HCT116 (cell line): ENCODE measurements at regions not wholly inside any gene's neighbourhood (a gene's known extent, or its start where the extent isn't known, plus 50 kb on each side); places are given as distances from the start of the nearest gene placed in this dataset.

ENCODE experiments used
- ATAC-seq: fragments of 200-7000 bp; cut with Tn5 transposase; 2 replicates; pipeline ENCODE4 v1.9.1; 2020; ENCODE audit warnings: mild to moderate bottlenecking, moderate library complexity
- BruUV-seq: library from RNA; stranded (reverse); fragments of 400-500 nt; replicated peaks from 2 replicates; lab custom pipeline; 2021; lab: Mats Ljungman, UMichigan
- CTCF ChIA-PET: fragments of 300-600 bp; sonication (Branson Sonifier 250); formaldehyde crosslinking; loops from one replicate; lab custom pipeline; 2021; ENCODE audit warnings: antibody characterized with exemption; lab: Charles Lee
- POLR2A ChIA-PET: fragments of 300-600, 350-600 bp; sonication (Branson Sonifier 250); formaldehyde crosslinking; loops from one replicate; lab custom pipeline; 2021; ENCODE audit warnings: antibody characterized with exemption; lab: Charles Lee
- RAD21 ChIA-PET, 2 experiments: fragments of 300-600 bp; sonication (Branson Sonifier 250); formaldehyde crosslinking; loops; one replicate each; lab custom pipeline; 2023; ENCODE audit warnings: low total read pairs in 2 of 2; ENCODE audit not compliant: uncharacterized antibody in 2 of 2, unreplicated experiment in 2 of 2, low non-redundant PET in 1 of 2; lab: Charles Lee
- DNase-seq: peaks from one replicate; pipeline ENCODE4 v3.0.0-alpha.2; 2010; ENCODE audit warnings: low read depth, low spot score
- H2AFZ ChIP-seq: fragments of 200-600 bp; shearing (Covaris generic), sonication (generic); 2 replicates; pipeline ENCODE4 v1.6.1; 2017; ENCODE audit warnings: low read depth, mixed run types, mixed read lengths, antibody characterized with exemption, low read length; ENCODE audit not compliant: poor library complexity, severe bottlenecking
- H3K27ac ChIP-seq: 2 replicates; pipeline ENCODE4 v1.5.1; 2012; ENCODE audit warnings: low read depth, low read length
- H3K27me3 ChIP-seq: fragments of 200-600 bp; sonication (generic); 2 replicates; pipeline ENCODE4 v1.6.1; 2016; ENCODE audit warnings: mixed run types, low read length, mixed read lengths; ENCODE audit not compliant: insufficient read depth
- H3K36me3 ChIP-seq, 2 experiments: fragments of 200-500 bp in 1 of 2; fragments of 200-600 bp in 1 of 2; sonication (Bioruptor generic) in 1 of 2; sonication (generic) in 1 of 2; 2 replicates each; pipeline versions ENCODE4 v1.5.1 to v1.6.1; 2014 to 2016; ENCODE audit warnings: low read length in 2 of 2, inconsistent platforms in 1 of 2, mixed read lengths in 1 of 2, mixed run types in 1 of 2; ENCODE audit not compliant: insufficient read depth in 2 of 2, control insufficient read depth in 1 of 2
- H3K4me1 ChIP-seq, 2 experiments: fragments of 200-600 bp in 1 of 2; sonication (generic) in 1 of 2; 2 replicates each; pipeline versions ENCODE4 v1.5.1 to v1.6.1; 2012 to 2017; ENCODE audit warnings: low read length in 2 of 2, inconsistent platforms in 1 of 2, mild to moderate bottlenecking in 1 of 2, mixed read lengths in 1 of 2, mixed run types in 1 of 2, moderate library complexity in 1 of 2; ENCODE audit not compliant: insufficient read depth in 2 of 2, control insufficient read depth in 1 of 2
- H3K4me2 ChIP-seq: fragments of 200-600 bp; sonication (generic); 2 replicates; pipeline ENCODE4 v1.6.1; 2017; ENCODE audit warnings: mixed run types, low read length, mixed read lengths
- H3K4me3 ChIP-seq, 2 experiments: fragments of 200-600 bp in 1 of 2; sonication (generic) in 1 of 2; replicated peaks in 1 of 2; 2 replicates each; pipeline ENCODE4 v1.5.1; 2011 to 2016; ENCODE audit warnings: low read length in 2 of 2, control low read depth in 1 of 2, low read depth in 1 of 2, mild to moderate bottlenecking in 1 of 2, mixed read lengths in 1 of 2, mixed run types in 1 of 2
- H3K79me2 ChIP-seq: fragments of 200-600 bp; sonication (generic); 2 replicates; pipeline ENCODE4 v1.6.1; 2017; ENCODE audit warnings: mild to moderate bottlenecking, mixed run types, low read length, moderate library complexity, mixed read lengths; ENCODE audit not compliant: insufficient read depth
- H3K9ac ChIP-seq: fragments of 200-600 bp; sonication (generic); 2 replicates; pipeline ENCODE4 v1.6.1; 2016; ENCODE audit warnings: low read length, mixed read lengths
- H3K9me2 ChIP-seq: fragments of 200-600 bp; sonication (generic), shearing (Covaris generic); 2 replicates; pipeline ENCODE4 v1.6.1; 2017; ENCODE audit warnings: mixed run types, mild to moderate bottlenecking, moderate library complexity; ENCODE audit not compliant: insufficient read depth
- H3K9me3 ChIP-seq, 2 experiments: fragments of 200-500 bp in 1 of 2; fragments of 200-600 bp in 1 of 2; sonication (Bioruptor generic) in 1 of 2; sonication (generic) in 1 of 2; 2 replicates each; pipeline ENCODE4 v1.6.1; 2014 to 2017; ENCODE audit warnings: low read length in 2 of 2, mixed read lengths in 2 of 2, inconsistent platforms in 1 of 2, low read depth in 1 of 2, mild to moderate bottlenecking in 1 of 2, mixed run types in 1 of 2, moderate library complexity in 1 of 2; ENCODE audit not compliant: control insufficient read depth in 1 of 2, insufficient read depth in 1 of 2
- H4K20me1 ChIP-seq: fragments of 200-600 bp; sonication (generic), shearing (Covaris generic); 2 replicates; pipeline ENCODE4 v1.6.1; 2017; ENCODE audit warnings: mixed run types, mild to moderate bottlenecking, moderate library complexity; ENCODE audit not compliant: insufficient read depth
- CTCF ChIP-seq, 3 experiments: fragments of 200-600 bp in 1 of 3; sonication (generic) in 1 of 3; IDR thresholded peaks in 2 of 3; conservative IDR thresholded peaks in 1 of 3; 2 replicates each; pipeline ENCODE4 v1.5.1; 2012 to 2017; ENCODE audit warnings: low read depth in 2 of 3, low read length in 2 of 3, antibody characterized with exemption in 1 of 3, borderline replicate concordance in 1 of 3, control low read depth in 1 of 3, mild to moderate bottlenecking in 1 of 3, mixed read lengths in 1 of 3, mixed run types in 1 of 3, moderate library complexity in 1 of 3; ENCODE audit not compliant: insufficient read depth in 1 of 3
- EZH2phosphoT487 ChIP-seq: fragments of 200-600 bp; IDR thresholded peaks from 2 replicates; pipeline ENCODE4 v1.6.1; 2018; ENCODE audit warnings: antibody characterized with exemption, borderline replicate concordance
- FOSL1 ChIP-seq: IDR thresholded peaks from 2 replicates; pipeline ENCODE4 v1.6.1; 2012; ENCODE audit warnings: low read depth
- JUND ChIP-seq: IDR thresholded peaks from 2 replicates; pipeline ENCODE4 v1.6.1; 2012
- POLR2A ChIP-seq: IDR thresholded peaks from 2 replicates; pipeline ENCODE4 v1.7.0; 2011; ENCODE audit warnings: borderline replicate concordance; ENCODE audit not compliant: insufficient read depth, insufficient read length; ENCODE audit errors: extremely low read depth
- RAD21 ChIP-seq: IDR thresholded peaks from 2 replicates; pipeline ENCODE4 v1.6.1; 2012; ENCODE audit warnings: low read depth, mild to moderate bottlenecking
- TCF7L2 ChIP-seq: IDR thresholded peaks from 2 replicates; pipeline ENCODE4 v1.7.0; 2011; ENCODE audit warnings: borderline replicate concordance, inconsistent platforms; ENCODE audit not compliant: insufficient read depth, insufficient read length; ENCODE audit errors: extremely low read depth
- YY1 ChIP-seq: IDR thresholded peaks from 2 replicates; pipeline ENCODE4 v1.6.1; 2011; ENCODE audit warnings: low read length, low read depth, moderate library complexity, mild to moderate bottlenecking; ENCODE audit not compliant: insufficient replicate concordance; ENCODE audit errors: extremely low read depth
- ZBTB33 ChIP-seq: IDR thresholded peaks from 2 replicates; pipeline ENCODE4 v1.6.1; 2011; ENCODE audit warnings: mild to moderate bottlenecking, low read length, moderate library complexity; ENCODE audit not compliant: insufficient replicate concordance; ENCODE audit errors: extremely low read depth
- intact Hi-C: fragments of 100-400 bp; cut with micrococcal nuclease; formaldehyde crosslinking; loops from 2 replicates; pipeline ENCODE4 v1.10.0; 2022

GRCh38 chr5:87125766-87126165, 141.9 kb upstream of the RASA1 start (continued):
- TF ChIP-seq ZBTB33 (no peak), RAD21 (no peak), YY1 (no peak), CTCF (IDR thresholded peaks at IDR 0.05 in 2 of 3, conservative IDR thresholded peaks at IDR 0.05 in 1 of 3; ENCODE audit: borderline replicate concordance in 1 of 3, insufficient read depth in 1 of 3, low read depth in 2 of 3, low read length in 2 of 3) (no peak), JUND (no peak), EZH2phosphoT487 (no peak), POLR2A (no peak)

GRCh38 chr5:87126869-87127268, 140.8 kb upstream of the RASA1 start:
- TF ChIP-seq TCF7L2 (no peak), FOSL1 (no peak), EZH2phosphoT487 (no peak), POLR2A (no peak)
- TF ChIP-seq, all 23 proteins: peak for 0
- Histone ChIP-seq H3K4me1 (peaks cover under 1 to 16% of the 10 kb centered on the region in 2 experiments), H4K20me1 (no peaks in the 10 kb centered on the region), H3K27ac (no peak overlapping the region), H3K9me2 (no peaks in the 10 kb centered on the region), H3K4me2 (no peak overlapping the region), H3K9me3 (no peaks in the 10 kb centered on the region), H3K9ac (no peak overlapping the region), H3K27me3 (no peaks in the 10 kb centered on the region), H2AFZ (peak overlapping the region; percentile 45), H3K79me2 (no peaks in the 10 kb centered on the region), H3K4me3 (no peak overlapping the region), H3K36me3 (no peaks in the 10 kb centered on the region)
- no TSS peak for BruUV-seq
- DNase-seq (no peak), ATAC-seq (no peak)
- intact Hi-C loops: no loop called here
- ChIA-PET POLR2A (no interaction called here), RAD21 (no interaction called here), CTCF (no interaction called here)
